ENCODE measurements at regions not wholly inside any gene's neighbourhood (a gene's known extent, or its start where the extent isn't known, plus 50 kb on each side); places are given as distances from the start of the nearest gene placed in this dataset.

DNA sequence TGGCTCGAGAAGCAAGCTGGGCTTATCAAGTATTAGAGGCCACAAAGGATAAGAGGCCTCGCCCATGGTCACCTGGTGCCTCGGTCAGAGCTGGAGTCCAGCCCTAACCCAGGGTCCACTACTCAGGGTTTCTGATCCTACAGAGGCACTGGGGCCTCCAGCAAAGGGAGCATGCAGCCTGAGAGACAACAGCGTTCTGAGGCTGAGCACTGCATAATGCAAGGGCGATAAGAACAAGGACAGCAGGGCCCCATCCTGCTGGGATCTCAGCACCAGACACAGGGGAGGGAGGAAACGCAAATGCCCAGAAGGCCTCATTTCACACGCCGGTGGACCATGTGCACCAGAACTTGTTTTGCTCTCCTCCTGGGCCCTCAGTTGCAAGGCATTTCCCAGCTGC, 63.0 kb downstream of the C5orf15 start:
- TF ChIP-seq CTCF (IDR thresholded peaks at IDR 0.05; ENCODE audit: extremely low read depth, missing control alignments) = no peak

GRCh38 chr5:133904641-133905040, 63.8 kb downstream of the C5orf15 start:
- no peak for TF ChIP-seq CTCF (IDR thresholded peaks at IDR 0.05; ENCODE audit: extremely low read depth, missing control alignments)
- DNase-seq (ENCODE audit: low spot score) = no peak

More for the DNA sequence above, 63.0 kb downstream of the C5orf15 start:
- DNase-seq (ENCODE audit: low spot score) = no peak

DNA sequence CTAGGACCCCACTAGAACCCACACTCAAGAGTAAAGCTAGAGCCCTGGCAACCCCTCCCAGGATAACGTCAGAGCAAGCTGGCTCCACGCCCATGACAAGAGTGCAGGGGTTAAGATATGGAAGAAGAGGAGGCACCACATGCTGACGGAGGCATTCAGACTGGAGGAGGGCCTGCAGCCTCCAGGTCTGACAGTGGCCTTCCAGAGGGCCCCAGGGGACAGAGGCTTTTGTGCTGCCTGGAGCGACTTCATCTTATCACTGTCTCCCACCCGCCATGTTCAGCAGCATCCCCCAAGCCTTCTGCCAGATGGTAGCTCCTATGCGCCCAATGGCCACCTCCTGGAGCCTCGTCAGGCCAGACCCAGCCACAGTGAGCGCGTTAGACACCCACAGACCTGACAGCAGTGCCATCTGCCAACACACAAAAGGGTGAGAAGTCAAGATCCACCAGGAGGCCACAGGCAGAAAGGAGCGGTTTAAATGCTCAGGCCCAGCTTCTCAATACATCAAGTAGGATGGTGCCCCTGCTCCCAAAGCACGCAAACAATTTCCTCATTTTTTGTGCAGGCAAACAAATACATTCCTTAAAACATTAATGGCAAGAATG, 65.8 kb downstream of the C5orf15 start:
- DNase-seq (ENCODE audit: low spot score) = no peak
- no peak for TF ChIP-seq CTCF (IDR thresholded peaks at IDR 0.05; ENCODE audit: extremely low read depth, missing control alignments)

DNA sequence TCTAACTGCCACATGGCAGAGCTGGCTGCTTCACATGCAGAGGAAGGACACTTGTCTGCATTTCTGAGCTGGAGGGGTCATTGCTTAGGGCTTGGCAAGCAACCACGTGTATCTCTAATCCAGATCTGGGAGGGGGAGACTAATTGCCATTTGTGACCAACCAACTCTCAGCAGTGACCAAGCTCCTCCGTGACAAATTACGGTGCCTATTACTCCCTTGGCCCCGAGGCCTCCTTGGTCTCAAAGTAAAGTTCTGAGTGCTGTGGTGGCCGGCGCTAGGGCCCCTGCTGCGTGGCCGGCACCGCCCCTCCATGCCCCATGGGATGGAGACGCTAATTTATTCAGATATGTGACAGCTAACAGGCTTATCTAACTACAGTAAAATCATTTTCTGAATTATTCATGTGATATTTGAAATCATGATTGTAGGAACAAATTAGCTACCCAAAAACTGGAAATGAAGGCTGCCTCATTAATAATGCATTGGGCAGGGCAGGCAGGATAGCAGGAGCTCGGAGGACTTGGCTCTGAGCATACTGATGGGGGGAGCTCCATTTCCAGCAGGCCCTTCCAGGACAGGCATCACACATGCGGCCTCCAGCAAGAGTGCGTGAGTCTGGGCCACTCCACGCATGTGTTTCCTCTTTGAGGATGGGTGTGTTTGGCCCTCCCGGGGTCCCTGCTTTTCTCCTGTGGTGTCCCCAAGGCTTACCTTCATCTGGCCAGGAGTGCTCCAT, 67.7 kb downstream of the C5orf15 start:
- no peak for DNase-seq (ENCODE audit: low spot score)
- no peak for TF ChIP-seq CTCF (IDR thresholded peaks at IDR 0.05; ENCODE audit: extremely low read depth, missing control alignments)

DNA sequence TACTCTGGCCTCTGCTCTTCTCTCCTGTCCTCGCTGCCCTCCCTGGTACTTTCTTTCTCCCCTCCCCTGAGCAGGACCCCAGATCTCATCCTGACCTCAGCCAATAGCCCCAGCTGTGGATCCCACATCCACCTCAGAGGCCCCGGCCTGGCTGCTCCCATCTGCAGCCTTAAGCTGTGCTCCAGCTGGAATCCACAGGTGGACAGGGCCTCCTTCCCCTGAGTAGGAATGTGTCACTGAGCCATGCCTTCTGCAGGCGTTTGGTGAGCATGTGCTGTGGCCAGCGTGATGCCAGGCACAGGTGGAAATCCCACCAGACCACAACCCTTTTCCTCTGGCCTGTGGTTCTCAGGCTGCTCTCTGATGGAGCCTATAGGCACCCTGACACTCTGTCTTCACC, 68.9 kb downstream of the C5orf15 start:
- no peak for TF ChIP-seq CTCF (IDR thresholded peaks at IDR 0.05; ENCODE audit: extremely low read depth, missing control alignments)
- no peak for DNase-seq (ENCODE audit: low spot score)

GRCh38 chr5:133898440-133898839, 70.0 kb downstream of the C5orf15 start:
- no peak for DNase-seq (ENCODE audit: low spot score)
- no peak for TF ChIP-seq CTCF (IDR thresholded peaks at IDR 0.05; ENCODE audit: extremely low read depth, missing control alignments)

DNA sequence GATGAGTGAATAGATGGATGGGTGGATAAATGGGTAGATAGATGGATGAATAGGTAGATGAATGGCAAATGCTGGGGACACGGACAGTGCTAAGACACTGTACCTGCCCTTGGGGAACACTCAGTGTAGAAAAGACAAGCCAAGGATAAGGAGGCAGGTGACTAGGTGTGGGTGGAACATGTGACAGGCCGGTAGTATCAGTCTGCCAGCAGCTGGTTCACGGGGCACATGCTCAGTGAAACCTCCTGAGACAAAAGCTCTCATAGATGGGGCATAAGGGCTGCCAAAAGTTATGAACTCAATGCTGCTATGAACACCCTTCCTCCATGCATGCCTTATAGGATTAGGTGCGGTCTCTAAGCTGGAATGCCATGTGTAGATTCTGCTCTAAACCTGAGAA, 71.0 kb downstream of the C5orf15 start:
- no peak for TF ChIP-seq CTCF (IDR thresholded peaks at IDR 0.05; ENCODE audit: extremely low read depth, missing control alignments)
- no peak for DNase-seq (ENCODE audit: low spot score)

Data from GM20000 (cell line).